ENCODE measurements at regions not wholly inside any gene's neighbourhood (a gene's known extent, or its start where the extent isn't known, plus 50 kb on each side); places are given as distances from the start of the nearest gene placed in this dataset.

DNA sequence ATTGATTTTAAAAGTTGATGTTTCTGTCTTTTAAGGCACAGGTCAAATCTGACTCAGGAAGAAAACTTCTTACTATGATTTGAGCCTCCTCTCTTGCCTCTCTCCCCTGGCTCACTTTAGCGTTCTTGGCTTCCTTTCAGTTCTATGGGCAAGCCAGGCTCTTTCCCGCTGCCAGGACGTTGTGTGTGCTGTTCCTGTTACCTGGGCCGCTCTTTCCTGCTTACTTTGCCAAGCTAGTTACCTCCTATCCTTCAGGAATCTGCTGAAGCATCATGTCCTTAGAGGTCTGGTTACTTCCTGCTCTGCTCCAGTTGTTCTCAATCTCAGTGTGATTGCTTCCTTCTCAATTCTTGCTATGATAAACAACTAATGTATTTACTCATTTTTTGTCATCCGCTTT is 1108.5 kb upstream of the EEF2KMT start:
- POLR2A ChIA-PET, result no interaction called here
- no peak for DNase-seq (ENCODE audit: extremely low spot score)
- TF ChIP-seq, protein P1, sequence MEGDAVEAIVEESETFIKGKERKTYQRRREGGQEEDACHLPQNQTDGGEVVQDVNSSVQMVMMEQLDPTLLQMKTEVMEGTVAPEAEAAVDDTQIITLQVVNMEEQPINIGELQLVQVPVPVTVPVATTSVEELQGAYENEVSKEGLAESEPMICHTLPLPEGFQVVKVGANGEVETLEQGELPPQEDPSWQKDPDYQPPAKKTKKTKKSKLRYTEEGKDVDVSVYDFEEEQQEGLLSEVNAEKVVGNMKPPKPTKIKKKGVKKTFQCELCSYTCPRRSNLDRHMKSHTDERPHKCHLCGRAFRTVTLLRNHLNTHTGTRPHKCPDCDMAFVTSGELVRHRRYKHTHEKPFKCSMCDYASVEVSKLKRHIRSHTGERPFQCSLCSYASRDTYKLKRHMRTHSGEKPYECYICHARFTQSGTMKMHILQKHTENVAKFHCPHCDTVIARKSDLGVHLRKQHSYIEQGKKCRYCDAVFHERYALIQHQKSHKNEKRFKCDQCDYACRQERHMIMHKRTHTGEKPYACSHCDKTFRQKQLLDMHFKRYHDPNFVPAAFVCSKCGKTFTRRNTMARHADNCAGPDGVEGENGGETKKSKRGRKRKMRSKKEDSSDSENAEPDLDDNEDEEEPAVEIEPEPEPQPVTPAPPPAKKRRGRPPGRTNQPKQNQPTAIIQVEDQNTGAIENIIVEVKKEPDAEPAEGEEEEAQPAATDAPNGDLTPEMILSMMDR (IDR thresholded peaks at IDR 0.05; ENCODE audit: control extremely low read depth, extremely low read depth, low read depth, missing control alignments), result no peak
- CTCF ChIA-PET, result no interaction called here

DNA sequence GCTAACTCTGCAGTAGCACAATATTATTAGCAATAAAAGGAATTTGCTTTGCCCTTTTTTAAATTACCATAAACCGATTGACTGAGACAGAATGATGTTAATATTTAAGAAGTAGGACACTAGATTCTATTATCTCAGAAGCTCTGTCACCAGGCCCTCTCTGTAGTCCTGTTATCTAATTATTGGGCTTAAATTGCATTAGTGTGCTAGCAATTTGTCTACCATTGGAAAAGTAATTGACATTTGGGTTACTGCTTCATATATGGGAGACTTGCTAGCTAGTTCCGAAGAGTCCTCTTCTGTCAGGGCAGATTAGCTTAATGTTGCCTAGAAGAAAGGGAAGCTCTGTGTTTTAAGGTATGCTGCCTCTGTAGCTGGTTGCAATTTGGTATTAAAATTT is 1107.3 kb upstream of the EEF2KMT start:
- TF ChIP-seq, protein P1 (IDR thresholded peaks at IDR 0.05; ENCODE audit: control extremely low read depth, extremely low read depth, low read depth, missing control alignments), result no peak
- ChIA-PET POLR2A (no interaction called here), CTCF (no interaction called here)
- no peak for DNase-seq (ENCODE audit: extremely low spot score)

DNA sequence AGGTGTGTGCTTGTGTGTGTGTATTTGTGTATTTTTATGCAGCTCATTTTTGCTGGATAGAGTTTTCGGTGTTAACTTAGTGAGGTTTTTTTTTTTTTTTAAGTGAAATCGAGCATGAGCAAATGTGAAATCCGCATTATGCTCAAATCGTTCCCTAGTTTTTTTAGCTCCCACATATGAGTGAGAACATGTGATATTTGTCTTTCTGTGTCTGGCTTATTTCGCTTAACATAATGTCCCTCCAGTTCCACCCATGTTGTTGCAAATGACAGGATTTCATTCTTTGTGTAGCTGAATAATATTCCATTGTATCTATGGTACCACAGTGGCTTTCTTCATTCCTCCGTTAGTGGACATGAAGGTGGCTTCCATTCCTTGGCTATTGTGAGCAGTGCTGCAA is 1103.3 kb upstream of the EEF2KMT start:
- TF ChIP-seq, protein P1 (IDR thresholded peaks at IDR 0.05; ENCODE audit: control extremely low read depth, extremely low read depth, low read depth, missing control alignments), result no peak
- ChIA-PET POLR2A (no interaction called here), CTCF (no interaction called here)
- DNase-seq (ENCODE audit: extremely low spot score), result no peak

DNA sequence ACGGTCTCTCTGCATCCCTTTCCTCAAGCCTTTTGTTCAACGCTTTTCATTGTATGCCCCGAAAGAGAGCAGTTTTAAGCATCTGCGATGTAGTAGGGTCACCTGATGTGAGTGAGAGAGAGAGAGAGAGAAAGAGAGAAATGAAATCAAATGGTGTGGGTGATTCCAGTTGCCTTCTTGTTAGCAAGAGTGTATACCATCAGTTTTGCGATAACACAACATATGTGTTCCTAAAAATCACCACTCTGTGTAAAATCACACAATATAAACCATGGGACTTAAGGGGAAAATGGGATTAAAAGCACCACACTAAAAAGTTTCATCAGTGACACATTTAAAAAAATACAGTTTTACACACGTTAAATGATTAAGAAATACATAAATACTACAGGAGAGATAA is 1102.7 kb upstream of the EEF2KMT start:
- TF ChIP-seq, protein P1 (IDR thresholded peaks at IDR 0.05; ENCODE audit: control extremely low read depth, extremely low read depth, low read depth, missing control alignments), result no peak
- ChIA-PET CTCF (no interaction called here), POLR2A (no interaction called here)
- no peak for DNase-seq (ENCODE audit: extremely low spot score)

- ChIA-PET POLR2A (no interaction called here), CTCF (no interaction called here)
- DNase-seq (ENCODE audit: extremely low spot score), result no peak
- TF ChIP-seq, protein P1 (IDR thresholded peaks at IDR 0.05; ENCODE audit: control extremely low read depth, extremely low read depth, low read depth, missing control alignments), result no peak
Measured at GRCh38 chr16:6195966-6196365, 1098.4 kb upstream of the EEF2KMT start.

- DNase-seq (ENCODE audit: extremely low spot score), result no peak
- TF ChIP-seq, protein P1 (IDR thresholded peaks at IDR 0.05; ENCODE audit: control extremely low read depth, extremely low read depth, low read depth, missing control alignments), result no peak
Measured at GRCh38 chr16:6193718-6194117, 1096.1 kb upstream of the EEF2KMT start.

DNA sequence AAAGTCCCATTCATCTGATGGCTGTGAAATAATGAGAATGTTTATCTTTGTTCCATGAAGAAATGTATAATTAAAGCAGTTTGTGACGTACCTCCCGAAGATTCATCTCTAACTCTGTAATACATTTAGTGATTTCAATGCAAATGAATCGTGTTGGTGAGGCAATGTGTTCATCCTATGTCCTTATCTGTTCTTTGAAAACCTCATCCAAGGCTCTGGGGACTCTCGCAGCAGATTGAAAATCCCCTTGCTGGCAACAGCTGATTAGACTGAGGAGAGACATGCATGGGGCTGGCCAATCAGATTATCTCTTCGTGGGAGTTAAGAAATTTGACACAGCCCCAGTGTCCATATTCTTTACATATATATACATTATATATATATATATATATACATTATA is 1095.4 kb upstream of the EEF2KMT start:
- ChIA-PET CTCF (interaction anchor here (1.2 to 1.3 kb wide), 2 partner anchors 11 to 18 kb away, joined by 3 read pairs; no protein-coding TSS in a partner anchor), POLR2A (no interaction called here)
- DNase-seq (ENCODE audit: extremely low spot score), result no peak
- TF ChIP-seq, protein P1 (IDR thresholded peaks at IDR 0.05; ENCODE audit: control extremely low read depth, extremely low read depth, low read depth, missing control alignments), result no peak

More at GRCh38 chr16:6193718-6194117, 1096.1 kb upstream of the EEF2KMT start:
- ChIA-PET CTCF (interaction anchor here (1.2 kb wide), 1 partner anchor 11 kb away, joined by 3 read pairs; no protein-coding TSS in a partner anchor), POLR2A (no interaction called here)
